ENCODE measurements at regions not wholly inside any gene's neighbourhood (a gene's known extent, or its start where the extent isn't known, plus 50 kb on each side); places are given as distances from the start of the nearest gene placed in this dataset.

DNA sequence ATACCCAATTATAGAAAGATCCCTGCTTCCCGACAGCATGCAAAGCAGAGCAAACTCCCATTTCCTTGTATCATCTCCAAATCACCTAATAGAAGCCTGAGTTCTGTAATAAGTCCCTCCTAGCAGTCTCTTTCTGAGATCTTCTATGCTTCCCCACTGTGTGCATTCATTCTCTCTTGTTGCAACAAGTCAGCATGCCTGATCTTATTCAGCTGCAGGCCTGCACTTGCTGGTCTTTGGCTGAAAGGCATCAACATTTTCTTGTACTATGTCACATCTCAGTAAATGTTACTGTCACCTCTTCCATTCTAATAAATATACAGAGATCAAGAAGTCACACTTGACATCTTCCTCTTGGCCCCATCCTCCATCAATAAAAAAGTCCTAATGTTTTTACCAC is 449.9 kb upstream of the MEX3C start:
- CTCF ChIA-PET: no interaction called here
- H3K27ac Mint-ChIP-seq: no peak overlapping the region
- H3K9me3 Mint-ChIP-seq: peaks cover 3% of the 10 kb centered on the region; the same call in 1 of the 2 replicates
- DNase-seq (ENCODE audit: low spot score) (no peak), ATAC-seq (no peak)
- no peaks in the 10 kb centered on the region; the same call in 1 of the 2 replicates for H3K27me3 Mint-ChIP-seq (ENCODE audit: low read depth)
- POLR2A ChIA-PET: no interaction called here
- peaks cover 7% of the 10 kb centered on the region for H3K4me1 Mint-ChIP-seq
- TF ChIP-seq, protein P1, sequence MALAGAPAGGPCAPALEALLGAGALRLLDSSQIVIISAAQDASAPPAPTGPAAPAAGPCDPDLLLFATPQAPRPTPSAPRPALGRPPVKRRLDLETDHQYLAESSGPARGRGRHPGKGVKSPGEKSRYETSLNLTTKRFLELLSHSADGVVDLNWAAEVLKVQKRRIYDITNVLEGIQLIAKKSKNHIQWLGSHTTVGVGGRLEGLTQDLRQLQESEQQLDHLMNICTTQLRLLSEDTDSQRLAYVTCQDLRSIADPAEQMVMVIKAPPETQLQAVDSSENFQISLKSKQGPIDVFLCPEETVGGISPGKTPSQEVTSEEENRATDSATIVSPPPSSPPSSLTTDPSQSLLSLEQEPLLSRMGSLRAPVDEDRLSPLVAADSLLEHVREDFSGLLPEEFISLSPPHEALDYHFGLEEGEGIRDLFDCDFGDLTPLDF (CRISPR knock-in tag; IDR thresholded peaks at IDR 0.05): no peak
- H3K4me3 Mint-ChIP-seq: no peak overlapping the region
- H3K36me3 Mint-ChIP-seq: no peaks in the 10 kb centered on the region

DNA sequence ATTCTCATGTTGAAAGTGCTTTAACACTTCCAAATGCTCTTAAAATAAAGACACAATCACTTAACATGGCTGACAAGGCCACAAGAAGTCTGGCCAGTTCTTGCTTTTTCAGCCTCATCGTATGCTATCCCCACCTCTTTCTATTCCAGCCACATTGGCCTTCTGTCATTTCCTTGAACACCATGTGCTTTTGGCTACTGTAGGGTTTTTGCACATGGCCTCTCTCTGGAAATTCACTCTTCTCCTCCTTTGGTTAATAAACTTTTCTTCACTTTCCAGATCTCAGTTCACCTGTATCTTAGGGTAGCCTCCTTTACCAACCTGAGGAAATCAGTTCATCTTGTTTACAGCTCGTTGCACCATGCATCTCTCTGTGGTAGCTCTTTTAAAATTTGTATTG is 450.5 kb upstream of the MEX3C start:
- DNase-seq (ENCODE audit: low spot score) (no peak), ATAC-seq (no peak)
- peaks cover 7% of the 10 kb centered on the region for H3K4me1 Mint-ChIP-seq
- TF ChIP-seq GTF2I (CRISPR knock-in tag; conservative IDR thresholded peaks at IDR 0.05): no peak
- no peak for TF ChIP-seq NR3C1 (CRISPR knock-in tag; conservative IDR thresholded peaks at IDR 0.05; ENCODE audit: low read depth)
- TF ChIP-seq, protein P2, sequence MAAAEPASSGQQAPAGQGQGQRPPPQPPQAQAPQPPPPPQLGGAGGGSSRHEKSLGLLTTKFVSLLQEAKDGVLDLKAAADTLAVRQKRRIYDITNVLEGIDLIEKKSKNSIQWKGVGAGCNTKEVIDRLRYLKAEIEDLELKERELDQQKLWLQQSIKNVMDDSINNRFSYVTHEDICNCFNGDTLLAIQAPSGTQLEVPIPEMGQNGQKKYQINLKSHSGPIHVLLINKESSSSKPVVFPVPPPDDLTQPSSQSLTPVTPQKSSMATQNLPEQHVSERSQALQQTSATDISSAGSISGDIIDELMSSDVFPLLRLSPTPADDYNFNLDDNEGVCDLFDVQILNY (CRISPR knock-in tag; IDR thresholded peaks at IDR 0.05): no peak
- no peak for TF ChIP-seq ZNF416 (CRISPR knock-in tag; IDR thresholded peaks at IDR 0.05)
- TF ChIP-seq, protein P3, sequence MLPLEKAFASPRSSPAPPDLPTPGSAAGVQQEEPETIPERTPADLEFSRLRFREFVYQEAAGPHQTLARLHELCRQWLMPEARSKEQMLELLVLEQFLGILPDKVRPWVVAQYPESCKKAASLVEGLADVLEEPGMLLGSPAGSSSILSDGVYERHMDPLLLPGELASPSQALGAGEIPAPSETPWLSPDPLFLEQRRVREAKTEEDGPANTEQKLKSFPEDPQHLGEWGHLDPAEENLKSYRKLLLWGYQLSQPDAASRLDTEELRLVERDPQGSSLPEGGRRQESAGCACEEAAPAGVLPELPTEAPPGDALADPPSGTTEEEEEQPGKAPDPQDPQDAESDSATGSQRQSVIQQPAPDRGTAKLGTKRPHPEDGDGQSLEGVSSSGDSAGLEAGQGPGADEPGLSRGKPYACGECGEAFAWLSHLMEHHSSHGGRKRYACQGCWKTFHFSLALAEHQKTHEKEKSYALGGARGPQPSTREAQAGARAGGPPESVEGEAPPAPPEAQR (CRISPR knock-in tag; IDR thresholded peaks at IDR 0.05): no peak
- TF ChIP-seq, protein P4, sequence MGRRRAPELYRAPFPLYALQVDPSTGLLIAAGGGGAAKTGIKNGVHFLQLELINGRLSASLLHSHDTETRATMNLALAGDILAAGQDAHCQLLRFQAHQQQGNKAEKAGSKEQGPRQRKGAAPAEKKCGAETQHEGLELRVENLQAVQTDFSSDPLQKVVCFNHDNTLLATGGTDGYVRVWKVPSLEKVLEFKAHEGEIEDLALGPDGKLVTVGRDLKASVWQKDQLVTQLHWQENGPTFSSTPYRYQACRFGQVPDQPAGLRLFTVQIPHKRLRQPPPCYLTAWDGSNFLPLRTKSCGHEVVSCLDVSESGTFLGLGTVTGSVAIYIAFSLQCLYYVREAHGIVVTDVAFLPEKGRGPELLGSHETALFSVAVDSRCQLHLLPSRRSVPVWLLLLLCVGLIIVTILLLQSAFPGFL (CRISPR knock-in tag; IDR thresholded peaks at IDR 0.05; ENCODE audit: borderline replicate concordance): no peak
- TF ChIP-seq, protein P5, sequence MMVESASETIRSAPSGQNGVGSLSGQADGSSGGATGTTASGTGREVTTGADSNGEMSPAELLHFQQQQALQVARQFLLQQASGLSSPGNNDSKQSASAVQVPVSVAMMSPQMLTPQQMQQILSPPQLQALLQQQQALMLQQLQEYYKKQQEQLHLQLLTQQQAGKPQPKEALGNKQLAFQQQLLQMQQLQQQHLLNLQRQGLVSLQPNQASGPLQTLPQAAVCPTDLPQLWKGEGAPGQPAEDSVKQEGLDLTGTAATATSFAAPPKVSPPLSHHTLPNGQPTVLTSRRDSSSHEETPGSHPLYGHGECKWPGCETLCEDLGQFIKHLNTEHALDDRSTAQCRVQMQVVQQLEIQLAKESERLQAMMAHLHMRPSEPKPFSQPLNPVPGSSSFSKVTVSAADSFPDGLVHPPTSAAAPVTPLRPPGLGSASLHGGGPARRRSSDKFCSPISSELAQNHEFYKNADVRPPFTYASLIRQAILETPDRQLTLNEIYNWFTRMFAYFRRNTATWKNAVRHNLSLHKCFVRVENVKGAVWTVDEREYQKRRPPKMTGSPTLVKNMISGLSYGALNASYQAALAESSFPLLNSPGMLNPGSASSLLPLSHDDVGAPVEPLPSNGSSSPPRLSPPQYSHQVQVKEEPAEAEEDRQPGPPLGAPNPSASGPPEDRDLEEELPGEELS (CRISPR knock-in tag; IDR thresholded peaks at IDR 0.05): no peak
- no peak for TF ChIP-seq TEAD1 (CRISPR knock-in tag; IDR thresholded peaks at IDR 0.05)
- TF ChIP-seq PRRX2 (CRISPR knock-in tag; IDR thresholded peaks at IDR 0.05): no peak
- no peak for TF ChIP-seq OVOL2 (CRISPR knock-in tag; IDR thresholded peaks at IDR 0.05; ENCODE audit: borderline replicate concordance)
- TF ChIP-seq MYBL2 (CRISPR knock-in tag; IDR thresholded peaks at IDR 0.05): no peak
- TF ChIP-seq TP53 (CRISPR knock-in tag; IDR thresholded peaks at IDR 0.05): no peak
- TF ChIP-seq FOXJ3 (CRISPR knock-in tag; IDR thresholded peaks at IDR 0.05; ENCODE audit: borderline replicate concordance): no peak
- TF ChIP-seq TEAD4 (CRISPR knock-in tag; IDR thresholded peaks at IDR 0.05): no peak
- TF ChIP-seq, protein P6, sequence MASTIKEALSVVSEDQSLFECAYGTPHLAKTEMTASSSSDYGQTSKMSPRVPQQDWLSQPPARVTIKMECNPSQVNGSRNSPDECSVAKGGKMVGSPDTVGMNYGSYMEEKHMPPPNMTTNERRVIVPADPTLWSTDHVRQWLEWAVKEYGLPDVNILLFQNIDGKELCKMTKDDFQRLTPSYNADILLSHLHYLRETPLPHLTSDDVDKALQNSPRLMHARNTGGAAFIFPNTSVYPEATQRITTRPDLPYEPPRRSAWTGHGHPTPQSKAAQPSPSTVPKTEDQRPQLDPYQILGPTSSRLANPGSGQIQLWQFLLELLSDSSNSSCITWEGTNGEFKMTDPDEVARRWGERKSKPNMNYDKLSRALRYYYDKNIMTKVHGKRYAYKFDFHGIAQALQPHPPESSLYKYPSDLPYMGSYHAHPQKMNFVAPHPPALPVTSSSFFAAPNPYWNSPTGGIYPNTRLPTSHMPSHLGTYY (CRISPR knock-in tag; IDR thresholded peaks at IDR 0.05): no peak
- no peak for TF ChIP-seq JAZF1 (CRISPR knock-in tag; IDR thresholded peaks at IDR 0.05)
- no peak for TF ChIP-seq ZNF121 (CRISPR knock-in tag; IDR thresholded peaks at IDR 0.05)
- peaks cover 3% of the 10 kb centered on the region; the same call in 1 of the 2 replicates for H3K9me3 Mint-ChIP-seq
- POLR2A ChIA-PET: no interaction called here
- CTCF ChIA-PET: no interaction called here
- no peak overlapping the region for H3K4me3 Mint-ChIP-seq
- H3K27ac Mint-ChIP-seq: no peak overlapping the region
- H3K27me3 Mint-ChIP-seq (ENCODE audit: low read depth): no peaks in the 10 kb centered on the region; the same call in 1 of the 2 replicates
- no peaks in the 10 kb centered on the region for H3K36me3 Mint-ChIP-seq
